GM12878 (cell line): ENCODE measurements at regions not wholly inside any gene's neighbourhood (a gene's known extent, or its start where the extent isn't known, plus 50 kb on each side); places are given as distances from the start of the nearest gene placed in this dataset.

Experiments
- ATAC-seq: fragments of 200-7000 bp; cut with Tn5 transposase; 3 replicates; pipeline ENCODE4 v1.9.1; 2020; ENCODE audit warnings: mild to moderate bottlenecking, moderate library complexity
- BruUV-seq: library from RNA; stranded (reverse); fragments of 400-500 nt; replicated peaks from 2 replicates; lab custom pipeline; 2021; lab: Mats Ljungman, UMichigan
- CTCF ChIA-PET: fragments of 300-600 bp; sonication (Branson Sonifier 250); formaldehyde crosslinking; extraction: SDS; loops from one replicate; lab custom pipeline; 2021; ENCODE audit warnings: inconsistent platforms; lab: Yijun Ruan, JAX
- POLR2A ChIA-PET: fragments of 350-600 bp; formaldehyde crosslinking; extraction: SDS; loops from one replicate; lab custom pipeline; 2021; ENCODE audit warnings: inconsistent platforms; lab: Charles Lee
- RAD21 ChIA-PET: fragments of 300-600 bp; sonication (Branson Sonifier 250); formaldehyde crosslinking; loops from one replicate; lab custom pipeline; 2023; ENCODE audit warnings: antibody characterized with exemption; ENCODE audit not compliant: unreplicated experiment; lab: Charles Lee
- SMC1A ChIA-PET: fragments of 300-600 bp; sonication (Branson Sonifier 250); formaldehyde crosslinking; loops from one replicate; lab custom pipeline; 2023; ENCODE audit not compliant: unreplicated experiment, uncharacterized antibody; lab: Charles Lee
- DNase-seq: peaks from one replicate; pipeline ENCODE4 v3.0.0-alpha.2; 2011; ENCODE audit warnings: low read depth, low spot score
- FAIRE-seq: peaks from 3 replicates; lab custom pipeline; 2011; peaks lifted over from hg19 to GRCh38; lab: Jason Lieb, UNC
- H2AFZ ChIP-seq: 2 replicates; pipeline ENCODE4 v1.6.0; 2011; ENCODE audit warnings: low read depth, low read length, control low read depth; ENCODE audit not compliant: control insufficient read depth
- H3K27ac ChIP-seq: 2 replicates; pipeline ENCODE4 v1.5.1; 2011; ENCODE audit warnings: control low read depth; ENCODE audit not compliant: control insufficient read depth, insufficient read depth
- H3K27me3 ChIP-seq, 2 experiments: replicated peaks in 1 of 2; 2 replicates each; pipeline versions ENCODE4 v1.6.0 to v1.6.1; 2011; ENCODE audit warnings: low read length in 1 of 2; ENCODE audit not compliant: control insufficient read depth in 2 of 2, insufficient read depth in 2 of 2
- H3K36me3 ChIP-seq, 2 experiments: 2 replicates each; pipeline ENCODE4 v1.5.1; 2011; ENCODE audit warnings: low read length in 1 of 2; ENCODE audit not compliant: control insufficient read depth in 2 of 2, insufficient read depth in 2 of 2
- H3K4me1 ChIP-seq: 2 replicates; pipeline ENCODE4 v1.6.1; 2011; ENCODE audit warnings: mild to moderate bottlenecking, low read length, moderate library complexity, mixed read lengths; ENCODE audit not compliant: control insufficient read depth, insufficient read depth
- H3K4me2 ChIP-seq: 2 replicates; pipeline ENCODE4 v1.6.0; 2011; ENCODE audit warnings: control low read depth; ENCODE audit not compliant: control insufficient read depth, insufficient read depth
- H3K4me3 ChIP-seq: fragments of 200-600 bp; sonication (generic); 2 replicates; pipeline ENCODE4 v1.5.1; 2016
- H3K79me2 ChIP-seq: 2 replicates; pipeline ENCODE4 v1.6.0; 2011; ENCODE audit warnings: low read length; ENCODE audit not compliant: control insufficient read depth, insufficient read depth
- H3K9ac ChIP-seq: 2 replicates; pipeline ENCODE4 v1.8.0; 2011; ENCODE audit warnings: low read length, control low read depth, mixed read lengths; ENCODE audit not compliant: control insufficient read depth, insufficient read depth
- H3K9me3 ChIP-seq: replicated peaks from 3 replicates; pipeline ENCODE4 v1.5.1; 2011; ENCODE audit warnings: mild to moderate bottlenecking, low read length; ENCODE audit not compliant: control insufficient read depth, insufficient read depth
- H4K20me1 ChIP-seq: 2 replicates; pipeline ENCODE4 v1.6.0; 2011; ENCODE audit not compliant: control insufficient read depth, insufficient read depth
- ATF3 ChIP-seq: IDR thresholded peaks from 2 replicates; pipeline ENCODE4 v1.6.1; 2011; ENCODE audit warnings: low read depth, mild to moderate bottlenecking, low read length, moderate library complexity, borderline replicate concordance; ENCODE audit errors: extremely low read depth
- CTCF ChIP-seq, 3 experiments: IDR thresholded peaks in 2 of 3; conservative IDR thresholded peaks in 1 of 3; 2 replicates each; pipeline ENCODE4 v1.5.1; 2011; ENCODE audit warnings: low read depth in 3 of 3, low read length in 3 of 3, mild to moderate bottlenecking in 3 of 3, control low read depth in 2 of 3, moderate library complexity in 2 of 3, inconsistent platforms in 1 of 3, mixed read lengths in 1 of 3; ENCODE audit not compliant: control insufficient read depth in 2 of 3, insufficient read depth in 1 of 3; ENCODE audit errors: extremely low read depth in 1 of 3
- CUX1 ChIP-seq: IDR thresholded peaks from 2 replicates; pipeline ENCODE4 v1.6.1; 2012; ENCODE audit warnings: improper control_type of control experiment, low read depth, low read length; ENCODE audit not compliant: insufficient replicate concordance
- POLR2AphosphoS2 ChIP-seq: IDR thresholded peaks from 2 replicates; pipeline ENCODE4 v1.6.1; 2011; ENCODE audit warnings: low read depth, mild to moderate bottlenecking, low read length, improper control_type of control experiment, moderate library complexity
- SKIL ChIP-seq: fragments of 450-650 bp; IDR thresholded peaks from 2 replicates; pipeline ENCODE4 v1.6.1; 2017; ENCODE audit warnings: mild to moderate bottlenecking, low read depth, inconsistent platforms; ENCODE audit not compliant: poor library complexity, severe bottlenecking
- ZBTB11 ChIP-seq: fragments of 450-650 bp; formaldehyde crosslinking; IDR thresholded peaks from 2 replicates; pipeline ENCODE4 v1.5.0; 2022; ENCODE audit warnings: mild to moderate bottlenecking, missing genetic modification characterization
- WGBS: methylation state at CpG from one replicate; pipeline ENCODE4 v1.1.6; 2016; ENCODE audit warnings: low lambda C conversion rate; ENCODE audit not compliant: insufficient replicate concordance, insufficient coverage; ENCODE audit errors: missing lambda C conversion rate; 5-methylcytosine and 5-hydroxymethylcytosine counted together
- in situ Hi-C: fragments of 300-500 bp; cut with MboI; formaldehyde crosslinking; loops from 9 replicates; pipeline ENCODE4 v1.14.3; 2018; ENCODE audit warnings: mixed read lengths
- intact Hi-C: fragments of 100-400 bp; cut with micrococcal nuclease; formaldehyde crosslinking; loops from one replicate; pipeline ENCODE4 v1.14.2; 2022; ENCODE audit not compliant: unreplicated experiment

GRCh38 chr16:80390046-80390445 is 150.7 kb upstream of the DYNLRB2 start:
- FAIRE-seq (no peak), DNase-seq (no peak), ATAC-seq (no peak)
- intact Hi-C loops (no loop called here), in situ Hi-C loops (no loop called here)
- SMC1A ChIA-PET: no interaction called here
- Histone ChIP-seq H3K9ac (no peak overlapping the region), H3K4me2 (no peak overlapping the region), H3K36me3 (no peaks in the 10 kb centered on the region), H3K4me3 (no peak overlapping the region), H3K9me3 (no peaks in the 10 kb centered on the region), H2AFZ (no peak overlapping the region), H3K27me3 (0 out of 4 replicates have a peak, but pooled peaks cover 0 to 3% of the 10 kb centered on the region in 2 experiments), H4K20me1 (no peaks in the 10 kb centered on the region; the same call in 1 of the 2 replicates), H3K4me1 (no peaks in the 10 kb centered on the region), H3K27ac (no peak overlapping the region), H3K79me2 (no peaks in the 10 kb centered on the region)
- TF ChIP-seq SKIL (no peak), ZBTB11 (no peak), CTCF (IDR thresholded peaks at IDR 0.05 in 2 of 3, conservative IDR thresholded peaks at IDR 0.05 in 1 of 3; ENCODE audit: control insufficient read depth in 2 of 3, extremely low read depth in 1 of 3, insufficient read depth in 1 of 3, low read depth in 3 of 3, low read length in 3 of 3) (no peak), CUX1 (no peak), POLR2AphosphoS2 (no peak), ATF3 (no peak)
- no TSS peak for BruUV-seq
- POLR2A ChIA-PET: no interaction called here
- CTCF ChIA-PET: interaction anchor here (1.6 kb wide), 1 partner anchor 435 kb away, joined by 3 read pairs; no protein-coding TSS in a partner anchor
- RAD21 ChIA-PET: no interaction called here
- WGBS: 40% methylated on average over 4 of the region's 4 CpGs
